Fibroblast of lung (primary cell): ENCODE measurements at regions not wholly inside any gene's neighbourhood (a gene's known extent, or its start where the extent isn't known, plus 50 kb on each side); places are given as distances from the start of the nearest gene placed in this dataset.

Experiments
- DNase-seq, 2 donors: peaks; one replicate each; pipeline versions ENCODE4 v3.0.0 to v3.0.0-alpha.2; 2010; ENCODE audit warnings: low read depth in 2 of 2
- H2AFZ ChIP-seq: 2 replicates; pipeline ENCODE4 v1.5.1; 2012; ENCODE audit warnings: low read length, control low read depth, inconsistent platforms
- H3K27ac ChIP-seq: 2 replicates; pipeline ENCODE4 v1.5.1; 2011; ENCODE audit warnings: low read length, control low read depth; ENCODE audit not compliant: insufficient read depth
- H3K27me3 ChIP-seq: 2 replicates; pipeline ENCODE4 v1.5.1; 2011; ENCODE audit warnings: mild to moderate bottlenecking, low read length; ENCODE audit not compliant: control insufficient read depth, insufficient read depth
- H3K36me3 ChIP-seq: 2 replicates; pipeline ENCODE4 v1.5.1; 2011; ENCODE audit warnings: low read length; ENCODE audit not compliant: control insufficient read depth, insufficient read depth
- H3K4me1 ChIP-seq: 2 replicates; pipeline ENCODE4 v1.5.1; 2011; ENCODE audit warnings: low read length; ENCODE audit not compliant: control insufficient read depth, insufficient read depth; ENCODE audit errors: extremely low read depth
- H3K4me2 ChIP-seq: 2 replicates; pipeline ENCODE4 v1.5.1; 2011; ENCODE audit warnings: low read length, control low read depth; ENCODE audit not compliant: insufficient read depth; ENCODE audit errors: extremely low read depth
- H3K4me3 ChIP-seq, 4 experiments: fragments of 200-600 bp in 1 of 4; sonication (generic) in 1 of 4; replicated peaks in 1 of 4; 2 replicates each; pipeline ENCODE4 v1.5.1; 2011 to 2016; ENCODE audit warnings: low read length in 4 of 4, low read depth in 3 of 4, mild to moderate bottlenecking in 3 of 4, control low read depth in 2 of 4, inconsistent platforms in 1 of 4, mixed read lengths in 1 of 4; ENCODE audit not compliant: insufficient read depth in 1 of 4; ENCODE audit errors: control extremely low read depth in 1 of 4
- H3K79me2 ChIP-seq: 2 replicates; pipeline ENCODE4 v1.5.1; 2012; ENCODE audit warnings: mild to moderate bottlenecking, low read length, inconsistent platforms; ENCODE audit not compliant: control insufficient read depth, insufficient read depth
- H3K9ac ChIP-seq: 2 replicates; pipeline ENCODE4 v1.5.1; 2011; ENCODE audit warnings: mild to moderate bottlenecking, low read length, control low read depth; ENCODE audit not compliant: insufficient read depth
- H3K9me3 ChIP-seq: 2 replicates; pipeline ENCODE4 v1.5.1; 2012; ENCODE audit warnings: low read depth, low read length; ENCODE audit not compliant: control insufficient read depth, insufficient read depth
- H4K20me1 ChIP-seq: 2 replicates; pipeline ENCODE4 v1.5.1; 2011; ENCODE audit warnings: low read length; ENCODE audit not compliant: control insufficient read depth, insufficient read depth; ENCODE audit errors: extremely low read depth
- CTCF ChIP-seq, 2 donors: IDR thresholded peaks in 1 of 2; conservative IDR thresholded peaks in 1 of 2; 1 replicate in 1 of 2; 2 replicates in 1 of 2; pipeline ENCODE4 v1.5.1; 2011 to 2012; ENCODE audit warnings: low read length in 2 of 2, control low read depth in 1 of 2, inconsistent platforms in 1 of 2, low read depth in 1 of 2, mild to moderate bottlenecking in 1 of 2
- EZH2 ChIP-seq: IDR thresholded peaks from 2 replicates; pipeline ENCODE4 v1.5.1; 2012; ENCODE audit warnings: low read length, control low read depth, mild to moderate bottlenecking; ENCODE audit errors: missing control alignments

- DNase-seq: peak; percentile 89 to 96
These were observed 67.3 kb upstream of the SACS start for GRCh38 chr13:23500849-23501248.

GRCh38 chr13:23504180-23504579 lies 66.0 kb upstream of the TNFRSF19 start:
- Histone ChIP-seq H3K27me3 (no peaks in the 10 kb centered on the region), H3K27ac (no peak overlapping the region), H3K9me3 (no peaks in the 10 kb centered on the region), H2AFZ (no peak overlapping the region), H3K79me2 (no peaks in the 10 kb centered on the region), H3K4me3 (no peak overlapping the region), H3K4me1 (peaks cover 34% of the 10 kb centered on the region), H3K36me3 (no peaks in the 10 kb centered on the region), H3K4me2 (no peak overlapping the region), H4K20me1 (no peaks in the 10 kb centered on the region), H3K9ac (no peak overlapping the region)
- TF ChIP-seq EZH2: no peak
- no peak for TF ChIP-seq CTCF (conservative IDR thresholded peaks at IDR 0.05 in 1 of 2, IDR thresholded peaks at IDR 0.05 in 1 of 2; ENCODE audit: low read depth in 1 of 2, low read length in 2 of 2)
- DNase-seq: peak in 1 of 2 donors; percentile 77

More at GRCh38 chr13:23500849-23501248, 67.3 kb upstream of the SACS start:
- H3K79me2 ChIP-seq: no peaks in the 10 kb centered on the region
- no peaks in the 10 kb centered on the region for H3K36me3 ChIP-seq
- no peak overlapping the region for H3K9ac ChIP-seq
- TF ChIP-seq CTCF (conservative IDR thresholded peaks at IDR 0.05 in 1 of 2, IDR thresholded peaks at IDR 0.05 in 1 of 2; ENCODE audit: low read depth in 1 of 2, low read length in 2 of 2) (no peak), EZH2 (no peak)
- peak overlapping the region; percentile 27 for H3K4me2 ChIP-seq
- peak overlapping the region in 1 of 4 experiments; percentile 27 for H3K4me3 ChIP-seq
- H3K27me3 ChIP-seq: no peaks in the 10 kb centered on the region
- peak overlapping the region; percentile 68 for H3K27ac ChIP-seq
- H3K4me1 ChIP-seq: peaks cover 22% of the 10 kb centered on the region
- no peak overlapping the region for H2AFZ ChIP-seq
- no peaks in the 10 kb centered on the region for H4K20me1 ChIP-seq
- no peaks in the 10 kb centered on the region for H3K9me3 ChIP-seq

GRCh38 chr13:23505007-23505406 lies 65.2 kb upstream of the TNFRSF19 start:
- Histone ChIP-seq H3K27ac (peak overlapping the region; percentile 33), H3K4me1 (peaks cover 36% of the 10 kb centered on the region), H3K36me3 (no peaks in the 10 kb centered on the region), H3K27me3 (no peaks in the 10 kb centered on the region), H2AFZ (no peak overlapping the region), H3K4me2 (peak overlapping the region; percentile 41), H4K20me1 (no peaks in the 10 kb centered on the region), H3K79me2 (no peaks in the 10 kb centered on the region), H3K9ac (peak overlapping the region; percentile 4), H3K4me3 (peak overlapping the region in 1 of 4 experiments; percentile 5), H3K9me3 (no peaks in the 10 kb centered on the region)
- TF ChIP-seq EZH2: no peak
- no peak for TF ChIP-seq CTCF (conservative IDR thresholded peaks at IDR 0.05 in 1 of 2, IDR thresholded peaks at IDR 0.05 in 1 of 2; ENCODE audit: low read depth in 1 of 2, low read length in 2 of 2)
- peak; percentile 31 to 85 for DNase-seq
